RKO (cell line): ENCODE measurements at regions not wholly inside any gene's neighbourhood (a gene's known extent, or its start where the extent isn't known, plus 50 kb on each side); places are given as distances from the start of the nearest gene placed in this dataset.

ENCODE experiments used
- DNase-seq: peaks from one replicate; pipeline ENCODE4 v3.0.0-alpha.2; 2016; ENCODE audit warnings: low spot score

DNA sequence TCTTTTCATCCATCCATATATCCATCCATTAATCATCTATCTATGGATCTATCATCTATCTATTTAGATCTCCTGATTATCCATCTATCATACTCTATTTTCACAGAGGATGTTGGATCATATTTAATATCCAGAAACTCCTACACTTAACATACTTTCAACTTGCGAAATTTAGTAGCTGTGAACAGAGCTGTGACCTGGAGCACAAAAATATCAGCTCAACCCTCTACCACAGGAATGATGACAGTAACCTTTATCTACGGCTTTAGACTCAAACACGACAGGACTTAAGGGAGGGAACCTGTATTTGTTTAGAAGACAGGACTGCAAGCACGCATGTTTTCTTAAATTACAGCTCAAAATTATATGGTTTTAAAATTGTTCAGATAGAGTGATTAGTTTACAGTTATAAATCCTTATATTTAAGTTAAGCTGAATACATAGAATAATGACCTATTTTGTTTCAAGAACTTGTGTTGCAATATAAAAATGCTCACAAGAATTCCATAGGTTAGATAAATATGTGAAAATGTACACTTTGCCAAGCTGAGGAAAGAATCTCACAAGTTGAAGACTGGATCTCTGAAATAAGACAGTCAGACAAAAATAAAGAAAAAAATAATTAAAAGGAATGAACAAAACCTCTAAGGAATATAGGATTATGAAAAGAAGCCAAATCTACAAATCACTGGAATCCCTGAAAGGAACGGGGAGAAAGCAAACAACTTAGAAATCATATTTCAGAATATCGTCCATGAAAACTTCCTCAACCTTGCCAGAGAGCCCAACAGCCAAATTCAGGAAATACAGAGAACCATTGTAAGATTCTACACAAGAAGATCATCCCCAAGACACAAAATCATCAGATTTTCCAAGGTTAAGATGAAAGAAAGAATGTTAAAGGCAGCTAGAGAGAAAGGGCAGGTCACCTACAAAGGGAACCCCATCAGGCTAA, 142.0 kb downstream of the COL6A3 start:
- DNase-seq, result no peak
